Right lobe of liver (tissue), 4 donors: ENCODE measurements at regions not wholly inside any gene's neighbourhood (a gene's known extent, or its start where the extent isn't known, plus 50 kb on each side); places are given as distances from the start of the nearest gene placed in this dataset.

Experiments used
- POLR2A ChIP-seq: fragments of 450-650 bp; IDR thresholded peaks from one replicate; pipeline ENCODE4 v1.6.1; 2017; ENCODE audit warnings: antibody characterized with exemption, mild to moderate bottlenecking
- TF ChIP-seq, protein P1 (sequence below), 4 donors: fragments of 200-600 bp in 3 of 4; fragments of 450-650 bp in 1 of 4; IDR thresholded peaks; one replicate each; pipeline versions ENCODE4 v1.5.1 to v1.8.0; 2016 to 2022; ENCODE audit warnings: antibody characterized with exemption in 4 of 4, mild to moderate bottlenecking in 2 of 4
- donor health status: DM: no; HTN: no; CAD: no.
- donor health status: DM: no; HTN: no; CAD: no.
- donor health status: DM: no; HTN: yes; CAD: no.

DNA sequence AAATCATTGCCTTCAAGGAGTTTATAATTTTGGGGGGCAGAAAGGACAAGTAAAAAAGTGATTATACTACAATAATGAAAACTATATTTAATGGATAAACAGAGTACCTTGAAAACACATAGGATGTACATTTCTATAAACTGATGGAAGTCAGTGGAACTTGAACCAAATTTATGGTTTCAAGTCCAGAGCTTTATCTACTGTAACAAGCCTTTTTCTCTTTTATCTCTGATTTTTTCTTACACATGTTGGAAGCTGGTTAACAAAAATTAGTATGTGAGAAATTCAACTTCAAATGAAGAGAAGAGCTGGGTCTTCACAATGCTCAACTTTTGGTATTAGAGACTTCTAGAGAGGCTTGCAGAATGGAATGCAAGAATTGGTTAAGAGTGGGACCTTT, 393.6 kb downstream of the LMO7 start:
- TF ChIP-seq POLR2A, result no peak
- TF ChIP-seq, protein P1, sequence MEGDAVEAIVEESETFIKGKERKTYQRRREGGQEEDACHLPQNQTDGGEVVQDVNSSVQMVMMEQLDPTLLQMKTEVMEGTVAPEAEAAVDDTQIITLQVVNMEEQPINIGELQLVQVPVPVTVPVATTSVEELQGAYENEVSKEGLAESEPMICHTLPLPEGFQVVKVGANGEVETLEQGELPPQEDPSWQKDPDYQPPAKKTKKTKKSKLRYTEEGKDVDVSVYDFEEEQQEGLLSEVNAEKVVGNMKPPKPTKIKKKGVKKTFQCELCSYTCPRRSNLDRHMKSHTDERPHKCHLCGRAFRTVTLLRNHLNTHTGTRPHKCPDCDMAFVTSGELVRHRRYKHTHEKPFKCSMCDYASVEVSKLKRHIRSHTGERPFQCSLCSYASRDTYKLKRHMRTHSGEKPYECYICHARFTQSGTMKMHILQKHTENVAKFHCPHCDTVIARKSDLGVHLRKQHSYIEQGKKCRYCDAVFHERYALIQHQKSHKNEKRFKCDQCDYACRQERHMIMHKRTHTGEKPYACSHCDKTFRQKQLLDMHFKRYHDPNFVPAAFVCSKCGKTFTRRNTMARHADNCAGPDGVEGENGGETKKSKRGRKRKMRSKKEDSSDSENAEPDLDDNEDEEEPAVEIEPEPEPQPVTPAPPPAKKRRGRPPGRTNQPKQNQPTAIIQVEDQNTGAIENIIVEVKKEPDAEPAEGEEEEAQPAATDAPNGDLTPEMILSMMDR (IDR thresholded peaks at IDR 0.05), result no peak
